SHP77 (cell line): ENCODE measurements at regions not wholly inside any gene's neighbourhood (a gene's known extent, or its start where the extent isn't known, plus 50 kb on each side); places are given as distances from the start of the nearest gene placed in this dataset.
A peak's percentile ranks its signal among the peaks of the same experiment; 100 is the strongest.

Experiments
- DNase-seq, 2 experiments: peaks; one replicate each; lab custom pipeline; 2025; lab: John Stamatoyannopoulos, UW

DNA sequence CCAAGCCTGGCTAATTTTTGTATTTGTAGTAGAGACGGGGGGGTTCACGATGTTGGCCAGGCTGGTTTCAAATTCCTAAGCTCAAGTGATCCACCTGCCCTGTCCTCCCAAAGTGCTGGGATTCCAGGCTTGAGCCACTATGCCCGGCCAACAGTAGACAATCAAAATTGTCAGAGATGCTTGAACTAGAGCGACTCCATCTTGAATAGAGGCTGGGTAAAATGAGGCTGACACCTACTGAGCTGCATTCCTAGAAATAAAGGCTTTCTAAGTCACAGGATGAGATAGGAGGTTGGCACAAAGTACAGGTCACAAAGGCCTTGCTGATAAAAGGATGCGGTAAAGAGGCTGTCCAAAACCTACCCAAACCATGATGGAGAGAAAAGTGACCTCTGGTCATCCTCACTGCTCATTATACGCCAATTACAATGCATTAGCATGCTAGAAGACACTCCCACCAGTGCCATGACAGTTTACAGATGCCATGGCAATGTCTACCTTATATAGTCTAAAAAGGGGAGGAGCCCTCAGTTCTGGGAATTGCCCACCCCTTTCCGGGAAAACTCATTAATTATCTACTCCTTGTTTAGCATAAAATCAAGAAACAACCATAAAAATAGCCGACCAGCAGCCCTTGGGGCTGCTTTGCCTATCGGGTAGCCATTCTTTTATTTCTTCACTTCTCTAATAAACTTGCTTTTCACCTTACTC, 134.5 kb downstream of the BAMBI start:
- DNase-seq = no peak

DNA sequence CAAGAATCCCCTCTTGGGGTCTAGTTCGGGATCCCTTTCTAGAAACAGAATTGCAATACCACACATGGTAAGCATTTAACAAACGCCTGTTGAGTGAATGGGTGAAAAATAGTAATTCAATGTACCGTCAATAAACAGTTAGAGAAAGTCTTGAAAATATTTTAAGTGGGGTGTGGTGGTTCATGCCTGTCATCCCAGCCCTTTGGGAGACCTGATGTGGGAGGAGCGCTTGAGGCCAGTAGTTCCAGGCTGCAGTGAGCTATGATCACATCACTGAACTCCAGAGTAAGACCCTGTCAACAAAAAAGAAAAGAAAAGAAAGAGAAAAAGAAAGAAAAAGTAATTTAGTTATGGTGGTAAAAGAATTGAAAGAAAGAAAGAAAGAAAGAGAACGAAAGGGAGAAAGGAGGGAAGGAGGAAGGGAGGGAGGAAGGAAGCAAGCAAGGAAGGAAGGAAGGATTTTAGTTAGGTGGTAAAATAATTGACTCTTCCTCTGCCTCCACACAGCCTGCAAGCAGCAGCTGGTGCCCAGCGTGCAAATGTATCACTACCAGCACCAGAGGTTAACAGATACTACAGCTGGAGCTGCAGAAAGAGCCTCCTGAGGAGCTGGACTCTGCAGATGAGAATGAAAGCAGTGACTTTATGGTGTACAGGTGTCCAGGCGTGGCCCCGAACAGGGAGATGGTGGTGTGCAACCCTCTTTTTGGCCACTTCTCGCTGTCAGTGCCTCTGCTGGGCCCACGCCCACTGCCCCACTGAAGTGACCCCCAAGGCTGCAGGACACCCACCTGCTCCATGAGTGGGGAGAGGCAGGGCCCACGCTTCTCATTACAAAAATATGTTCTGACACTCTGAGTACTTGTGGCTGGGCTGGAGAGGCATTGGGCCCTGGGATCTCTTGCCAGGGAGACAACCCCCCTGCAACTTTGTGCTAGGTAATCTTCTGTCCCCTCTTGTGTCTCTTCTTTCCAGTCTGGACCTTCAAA, 135.4 kb downstream of the BAMBI start:
- no peak for DNase-seq

DNA sequence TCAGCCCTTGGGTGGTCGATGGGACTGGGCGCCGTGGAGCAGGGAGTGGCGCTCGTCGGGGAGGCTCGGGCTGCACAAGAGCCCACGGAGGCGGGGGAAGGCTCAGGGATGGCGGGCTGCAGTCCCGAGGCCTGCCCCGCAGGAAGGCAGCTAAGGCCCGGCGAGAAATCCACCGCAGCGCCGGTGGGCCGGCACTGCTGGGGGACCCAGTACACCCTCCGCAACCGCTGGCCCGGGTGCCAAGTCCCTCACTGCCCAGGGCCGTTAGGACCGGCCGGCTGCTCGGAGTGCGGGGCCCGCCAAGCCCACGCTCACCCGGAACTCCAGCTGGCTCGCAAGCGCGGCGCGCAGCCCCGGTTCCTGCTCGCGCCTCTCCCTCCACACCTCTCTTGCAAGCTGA, 138.4 kb downstream of the BAMBI start:
- DNase-seq = no peak

DNA sequence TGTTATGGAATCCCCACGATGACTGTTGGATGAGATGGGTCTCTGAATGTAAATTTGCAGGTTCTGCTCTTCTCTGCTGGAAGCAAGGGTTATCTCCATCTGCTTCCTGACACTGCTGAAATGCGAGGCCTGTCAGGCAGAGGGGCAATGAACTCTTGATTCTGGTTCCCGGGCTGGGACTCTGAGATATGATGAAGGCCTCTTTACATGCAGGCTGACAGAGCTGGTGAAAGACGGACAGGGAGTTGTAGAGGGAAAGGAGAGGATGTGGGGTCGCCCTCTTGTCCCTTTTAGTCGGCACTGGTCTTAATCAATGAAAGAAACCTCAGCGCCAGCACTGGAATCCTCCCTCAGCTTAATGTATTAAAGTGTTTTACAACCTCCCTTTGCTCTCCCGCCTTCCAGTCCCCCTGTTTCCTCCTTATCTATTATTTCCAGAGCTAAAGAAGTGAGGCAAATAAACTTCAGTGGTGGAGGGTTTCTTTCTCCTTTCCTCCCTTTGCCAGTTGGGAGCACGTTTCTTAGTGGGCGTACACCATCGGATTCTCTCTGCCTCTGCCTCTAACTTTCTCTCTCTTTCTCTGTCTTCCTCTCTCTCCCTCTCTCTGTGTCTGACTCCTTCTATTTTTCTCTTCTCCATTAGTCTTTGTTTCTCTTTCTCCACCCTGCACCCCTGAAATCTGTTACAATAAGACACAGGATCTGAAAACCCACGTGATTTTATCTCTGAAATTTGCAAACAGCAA, 145.6 kb downstream of the BAMBI start:
- no peak for DNase-seq

DNA sequence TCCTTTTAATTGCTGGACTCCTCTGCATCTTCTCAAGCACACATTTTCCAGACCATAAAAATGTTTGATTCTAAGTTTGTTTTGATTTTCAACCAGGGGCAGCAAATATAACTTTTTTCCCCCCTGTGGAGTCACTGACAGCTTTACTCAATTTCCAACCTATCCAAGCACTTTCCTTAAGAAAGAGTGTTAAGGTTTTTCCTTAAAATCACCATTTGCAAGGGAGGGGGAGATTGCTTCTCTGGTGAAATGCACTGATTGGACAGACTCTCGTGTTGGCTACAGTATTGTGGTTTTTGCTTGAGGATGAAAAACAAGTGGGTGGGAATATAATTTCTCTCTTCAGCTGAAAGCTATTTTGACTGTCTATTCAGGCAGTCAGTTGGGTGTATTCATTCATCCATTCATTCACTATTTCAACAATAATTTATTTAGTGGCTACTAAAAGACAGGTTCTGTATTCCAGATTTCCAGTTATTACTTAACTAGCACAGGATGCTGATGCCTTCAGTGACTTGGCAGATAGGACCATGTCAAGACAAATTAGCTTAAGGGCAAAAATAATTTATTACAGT, 146.3 kb downstream of the BAMBI start:
- no peak for DNase-seq

DNA sequence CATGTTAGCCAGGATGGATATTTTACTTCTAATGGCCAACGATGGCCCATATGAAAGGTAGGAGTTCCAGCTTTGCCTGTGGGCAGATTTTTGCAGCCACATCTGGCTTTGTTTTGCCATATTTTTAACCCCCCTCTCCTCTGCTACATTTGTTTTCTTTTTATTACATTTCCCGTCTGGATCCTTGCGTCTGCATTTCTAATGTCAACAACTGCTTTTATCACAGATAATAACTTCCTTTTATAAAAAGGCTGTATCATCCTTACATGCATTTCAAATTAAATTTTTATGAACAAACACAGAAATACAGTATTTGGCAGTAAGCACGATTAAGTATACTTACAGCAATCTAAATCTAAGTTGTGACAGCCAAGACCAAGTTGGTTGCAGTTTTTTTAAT, 156.0 kb downstream of the BAMBI start:
- no peak for DNase-seq

DNA sequence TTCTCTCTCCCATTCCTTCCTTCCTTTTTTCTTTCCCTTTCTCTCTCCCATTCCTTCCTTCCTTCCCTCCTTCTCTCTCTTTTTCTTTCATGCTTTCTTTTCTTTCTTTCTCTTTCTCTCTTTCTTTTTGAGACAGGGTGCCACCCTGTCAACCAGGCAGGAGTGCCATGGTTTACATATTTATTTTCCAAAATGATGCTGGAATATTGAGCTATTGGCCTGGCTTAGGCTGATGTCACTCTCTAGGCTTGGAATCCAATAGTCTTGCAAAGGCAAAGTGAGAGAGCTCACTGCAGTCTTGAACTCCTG, 159.1 kb downstream of the BAMBI start:
- no peak for DNase-seq

DNA sequence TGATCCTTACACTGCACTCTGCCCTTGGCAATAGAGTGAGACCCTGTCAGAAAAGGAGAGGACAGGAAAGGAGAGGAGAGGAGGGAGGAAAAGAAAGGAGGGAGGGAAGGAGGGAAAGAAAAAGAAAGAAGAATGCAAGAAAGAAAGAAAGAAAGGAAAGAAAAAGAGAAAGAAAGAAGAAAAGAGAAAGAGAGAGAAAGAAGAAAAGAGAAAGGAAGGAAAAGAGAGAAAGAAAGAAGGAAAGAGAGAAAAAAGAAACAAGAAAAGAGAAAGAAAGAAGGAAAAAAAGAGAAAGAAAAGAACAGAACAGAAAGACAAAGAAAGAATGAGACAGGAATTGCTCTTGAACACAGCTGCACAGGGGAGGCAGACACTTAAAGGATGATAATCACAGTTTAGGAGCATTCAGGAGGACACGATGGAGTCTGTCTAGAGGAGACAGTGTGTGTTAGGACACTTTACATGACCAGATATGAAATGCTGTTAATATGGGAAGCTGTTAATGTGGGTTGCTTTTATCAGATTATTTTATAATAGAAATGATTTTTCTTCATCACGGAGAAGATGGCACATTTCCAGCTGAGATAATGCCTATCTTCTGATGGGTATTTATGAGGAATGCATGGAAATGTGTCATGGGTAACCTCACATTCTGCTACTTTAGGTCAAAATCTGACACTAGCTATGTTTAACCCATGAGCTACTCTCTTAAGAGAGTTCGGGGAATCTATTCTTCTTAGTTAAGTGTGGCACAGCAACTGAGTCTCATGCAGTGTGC, 160.5 kb downstream of the BAMBI start:
- DNase-seq = no peak

DNA sequence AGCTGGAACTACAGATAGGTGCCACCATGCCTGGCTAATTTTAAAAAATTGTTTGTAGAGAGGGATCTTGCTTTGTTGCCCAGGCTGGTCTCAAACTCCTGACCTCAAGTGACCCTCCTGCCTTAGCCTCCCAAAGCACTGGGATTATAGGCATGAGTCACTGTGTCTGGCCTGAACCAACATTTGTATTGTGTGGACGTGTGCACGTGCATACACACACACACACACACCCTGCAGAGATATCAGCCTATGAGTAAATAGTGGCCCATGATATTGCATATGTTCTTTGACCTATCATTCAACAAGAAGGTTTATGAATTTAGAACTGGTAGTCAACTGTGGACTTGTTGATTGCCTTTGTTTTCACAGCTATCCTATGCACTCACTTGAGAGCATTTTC, 161.6 kb downstream of the BAMBI start:
- peak; percentile 12 to 13 for DNase-seq

DNA sequence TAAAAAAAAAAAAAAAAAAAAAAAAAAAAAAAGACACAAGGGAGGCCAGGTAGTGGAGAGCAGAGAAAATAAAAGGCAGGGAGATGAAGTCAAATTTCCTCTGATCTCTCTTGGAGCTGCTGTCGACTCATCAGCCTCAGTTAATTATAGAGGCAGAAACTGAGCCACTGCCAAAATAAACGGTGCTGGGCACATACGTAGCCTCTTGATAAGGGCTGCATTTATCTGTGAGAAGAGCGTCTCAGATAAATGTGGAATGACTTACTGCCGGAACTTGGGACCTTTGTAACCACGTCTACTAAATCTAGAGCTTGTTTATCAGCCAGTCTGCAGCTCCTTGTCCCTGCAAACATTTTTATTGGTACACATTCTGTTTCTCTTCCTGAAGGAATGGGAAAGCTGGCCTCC, 162.3 kb downstream of the BAMBI start:
- peak; percentile 30 to 36 for DNase-seq

DNA sequence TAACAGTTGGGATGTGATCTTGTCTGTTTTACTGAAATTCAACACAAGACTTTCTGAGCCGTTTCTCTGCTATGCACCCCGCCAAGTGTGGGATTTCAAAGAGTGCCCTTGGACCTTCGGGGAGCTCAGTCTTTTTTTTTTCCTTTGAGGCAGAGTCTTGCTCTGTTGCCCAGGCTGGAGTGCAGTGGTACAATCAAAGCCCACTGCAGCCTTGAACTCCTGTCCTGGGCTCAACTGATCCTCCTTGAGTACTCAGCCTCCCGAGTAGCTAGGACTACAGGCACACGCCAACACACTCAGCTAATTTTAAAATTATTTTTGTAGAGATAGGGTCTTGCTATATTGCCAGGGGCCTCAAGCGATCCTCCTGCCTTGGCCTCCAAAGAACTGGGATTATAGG, 162.9 kb downstream of the BAMBI start:
- no peak for DNase-seq

DNA sequence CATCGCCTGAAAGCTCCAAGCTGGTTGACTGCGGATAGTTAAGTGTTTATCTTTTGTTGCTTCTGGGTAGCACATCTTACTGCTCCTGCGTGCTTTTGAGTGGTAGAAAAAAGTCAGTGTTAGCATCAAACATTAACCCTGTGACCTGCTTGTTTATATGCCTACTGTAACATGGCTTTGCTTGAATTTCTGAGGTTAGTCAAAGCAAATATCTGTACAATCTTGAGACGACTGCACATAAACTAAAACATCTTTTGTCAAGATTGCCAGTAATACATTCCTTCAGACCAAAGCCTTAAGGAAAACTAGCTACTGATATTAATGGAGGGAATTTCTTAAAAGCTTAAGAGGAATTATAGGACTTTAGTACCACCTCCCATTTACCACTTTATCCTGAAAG, 163.7 kb downstream of the BAMBI start:
- no peak for DNase-seq

DNA sequence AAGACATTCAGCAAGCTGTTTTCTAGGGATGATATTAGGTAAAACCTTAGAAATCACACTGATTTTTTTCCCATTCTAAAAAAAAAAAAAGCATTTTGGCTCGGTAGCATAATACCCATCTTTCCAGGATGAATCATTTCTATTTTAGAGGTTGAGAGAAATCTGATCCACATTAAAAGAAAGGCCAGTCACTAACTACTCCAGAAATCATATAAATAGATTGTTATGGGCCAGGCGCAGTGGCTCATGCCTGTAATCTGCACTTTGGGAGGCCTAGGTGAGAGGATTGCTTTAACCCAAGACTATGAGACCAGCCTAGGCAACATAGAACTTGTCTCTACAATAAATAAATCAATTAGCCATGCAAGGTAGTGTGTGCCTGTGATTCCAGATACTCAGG, 164.3 kb downstream of the BAMBI start:
- DNase-seq = no peak

DNA sequence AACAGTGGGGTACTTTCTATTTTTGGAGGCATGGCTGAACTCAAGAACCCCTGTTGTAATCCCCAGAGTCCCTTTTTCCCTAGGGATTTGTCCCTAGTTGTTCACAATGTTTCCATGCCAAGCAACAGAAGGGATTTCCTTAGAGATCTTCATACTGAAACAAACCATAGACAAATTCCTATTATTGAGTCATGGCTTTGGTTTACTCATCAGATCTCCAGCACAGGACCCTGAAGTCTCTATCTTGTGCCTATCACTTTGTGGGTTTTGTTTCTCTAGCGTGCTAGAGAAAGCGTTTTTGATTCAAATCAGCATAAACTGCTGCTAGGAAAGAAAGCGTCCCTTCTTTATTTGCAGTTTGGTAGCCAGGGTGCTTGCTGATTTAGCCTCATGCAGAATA, 165.0 kb downstream of the BAMBI start:
- no peak for DNase-seq

DNA sequence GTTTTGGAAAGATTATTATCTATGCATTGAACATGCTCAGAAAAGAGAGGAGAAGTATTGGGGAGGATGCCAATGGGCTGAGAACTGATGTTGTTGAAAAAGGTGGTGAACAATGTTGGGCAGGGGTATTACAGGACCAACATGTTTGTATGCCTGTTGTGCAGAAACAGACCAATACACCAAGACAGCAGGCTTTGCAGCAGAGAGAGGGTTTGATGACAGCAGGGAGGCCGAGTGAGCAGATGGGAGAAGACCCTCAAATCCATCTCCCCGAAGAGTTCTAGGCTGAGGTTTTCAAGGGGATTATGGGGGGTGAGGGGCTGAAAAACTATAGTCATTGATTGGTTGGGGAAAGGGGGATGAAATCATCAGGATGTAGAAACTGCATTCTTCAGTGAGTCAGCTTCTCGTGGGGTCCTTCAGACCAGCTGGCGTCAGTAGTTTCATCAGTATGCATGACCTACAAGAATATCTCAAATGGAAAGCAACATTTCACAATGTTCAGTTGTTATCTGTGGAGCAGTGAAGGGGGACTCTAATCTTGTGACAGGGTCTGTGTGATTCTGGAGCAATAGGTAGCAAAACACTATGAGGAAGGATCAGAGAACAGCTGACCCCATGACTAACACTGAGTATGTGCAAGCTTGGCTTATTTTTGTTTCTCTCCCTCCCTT, 167.8 kb downstream of the BAMBI start:
- DNase-seq = no peak

DNA sequence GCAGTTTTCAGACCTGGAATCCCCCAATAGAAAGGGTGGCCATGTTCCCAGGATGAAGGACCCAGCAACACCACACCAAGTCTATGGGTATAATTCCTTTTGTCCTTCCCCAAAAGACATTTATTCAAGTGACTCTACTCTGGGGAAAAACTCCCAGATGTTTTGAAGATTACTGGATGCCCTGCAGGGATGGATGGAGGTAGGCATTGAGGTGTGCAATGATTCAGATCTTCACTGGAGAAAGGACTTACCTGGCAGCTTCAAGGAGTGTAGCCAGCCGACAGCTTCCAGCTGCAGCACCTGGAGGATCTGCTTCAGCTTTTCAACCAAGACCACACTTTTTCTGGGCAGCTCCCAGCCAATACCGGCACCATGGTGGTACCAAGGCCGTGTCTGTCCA, 172.0 kb downstream of the BAMBI start:
- DNase-seq = no peak

DNA sequence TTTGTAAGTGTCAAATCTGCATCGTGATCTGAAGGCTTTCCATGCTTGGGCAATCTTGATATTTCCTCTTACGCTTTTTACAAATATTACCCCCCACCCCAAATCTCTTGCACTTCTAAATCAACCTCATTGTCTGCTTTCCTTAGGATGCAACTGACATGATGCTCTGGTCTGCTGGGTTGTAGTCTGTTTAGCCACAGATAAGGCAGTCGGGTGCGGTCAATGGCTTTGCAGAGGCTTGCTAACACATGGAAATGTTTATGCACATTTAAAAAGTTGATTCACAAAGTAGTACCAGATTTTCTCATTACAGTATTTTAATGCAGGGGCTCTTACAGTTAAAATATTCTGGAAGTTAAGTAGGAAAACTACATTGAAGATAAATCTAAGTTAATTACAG, 172.5 kb downstream of the BAMBI start:
- DNase-seq = no peak

DNA sequence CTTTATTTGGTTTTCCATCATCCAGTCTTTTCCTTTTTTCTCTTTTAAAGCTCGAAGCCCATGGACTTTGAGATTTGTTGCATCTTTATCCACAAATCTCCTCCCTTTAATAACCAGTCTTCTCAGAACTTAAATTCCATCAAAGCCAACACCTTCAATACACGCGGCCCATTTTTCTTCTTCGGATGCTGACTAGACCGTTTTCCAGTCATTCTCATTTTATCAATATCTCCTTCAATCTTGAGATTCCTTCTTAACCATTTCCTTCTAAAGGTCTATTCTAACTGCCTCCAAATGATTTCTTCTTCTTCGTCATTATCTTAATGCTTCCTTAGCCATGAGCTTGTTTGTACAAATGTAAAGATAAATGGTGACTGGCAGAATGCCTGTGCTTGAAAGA, 173.5 kb downstream of the BAMBI start:
- no peak for DNase-seq

DNA sequence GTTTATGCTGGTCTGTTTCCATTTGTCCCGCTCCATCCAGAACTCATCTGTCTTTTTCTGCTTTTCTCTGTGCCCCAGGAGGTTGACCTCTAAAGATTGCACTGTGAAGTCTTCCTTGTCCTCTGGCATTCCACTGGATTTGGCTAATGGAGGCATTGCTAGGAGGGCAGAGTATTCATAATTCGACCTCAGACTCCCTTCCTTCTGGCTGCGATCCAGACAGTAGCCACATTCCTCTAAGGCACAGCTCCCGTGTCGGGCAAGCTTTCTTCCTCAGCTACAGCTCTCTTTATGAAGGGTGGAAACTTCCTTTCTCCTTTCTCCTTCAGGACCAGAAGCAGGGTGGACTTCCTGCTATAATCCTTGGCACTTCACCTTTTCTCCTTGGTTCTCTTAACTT, 175.9 kb downstream of the BAMBI start:
- no peak for DNase-seq

DNA sequence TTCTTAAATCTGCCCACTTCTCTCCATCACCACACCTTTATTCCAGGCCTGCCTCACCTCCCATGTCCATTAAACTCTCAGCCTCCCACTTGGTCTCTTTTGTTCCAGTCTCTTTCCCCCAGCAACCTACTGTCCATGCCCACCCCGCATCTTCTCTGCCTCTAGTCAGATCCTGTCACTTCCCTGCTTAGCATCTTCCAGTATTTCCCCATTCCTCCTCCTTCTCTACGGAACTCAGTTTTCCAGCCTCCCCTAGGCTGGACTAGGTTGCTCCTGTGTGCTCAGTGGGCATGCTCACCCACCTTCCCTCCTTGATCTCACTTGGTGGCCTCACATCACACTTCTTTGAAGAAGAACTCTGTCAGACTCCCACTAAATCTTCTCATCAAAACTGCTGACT, 179.8 kb downstream of the BAMBI start:
- no peak for DNase-seq

DNA sequence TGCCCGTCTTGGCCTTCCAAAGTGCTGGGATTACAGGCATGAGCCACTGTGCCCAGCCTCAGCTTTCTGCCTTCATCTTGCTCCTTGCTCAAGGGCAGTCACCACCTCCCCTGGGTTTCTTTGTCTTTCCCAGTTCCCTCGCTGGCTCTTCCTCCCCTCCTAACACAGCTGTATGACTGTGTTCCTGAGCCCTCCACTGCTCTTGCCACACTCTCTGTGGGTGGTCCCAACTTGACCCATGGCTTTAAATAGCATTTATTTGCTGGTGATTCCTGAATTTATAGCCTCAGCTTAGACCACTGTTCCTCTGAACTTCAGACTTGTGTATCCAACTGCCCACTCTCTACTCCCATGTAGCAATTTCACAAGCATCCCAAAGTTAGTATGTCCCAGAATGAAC, 181.3 kb downstream of the BAMBI start:
- no peak for DNase-seq
